Heart right ventricle (tissue), 16 donors: ENCODE measurements at regions not wholly inside any gene's neighbourhood (a gene's known extent, or its start where the extent isn't known, plus 50 kb on each side); places are given as distances from the start of the nearest gene placed in this dataset.
"Not testable (repeated sequence)": the region's sequence is repeated elsewhere in the genome, so short reads cannot be mapped to it uniquely, and the experiment has no call there.

ENCODE experiments used
- ATAC-seq, 8 donors: fragments of 200-7000 bp; cut with Tn5 transposase; one replicate each; pipeline ENCODE4 v1.9.1; 2020; ENCODE audit warnings: mild to moderate bottlenecking in 8 of 8, moderate library complexity in 8 of 8, moderate number of reproducible peaks in 1 of 8
- DNase-seq, 2 donors: peaks; one replicate each; pipeline ENCODE4 v3.0.0-alpha.2; 2020
- H3K27ac ChIP-seq, 10 donors: fragments of 200-600 bp; sonication (generic) in 2 of 10; one replicate each; pipeline versions ENCODE4 v1.5.0 to v1.8.0; 2020 to 2022; ENCODE audit warnings: mild to moderate bottlenecking in 3 of 10
- H3K27me3 ChIP-seq, 7 donors: fragments of 200-600 bp; one replicate each; pipeline ENCODE4 v1.8.0; 2021 to 2022; ENCODE audit warnings: mild to moderate bottlenecking in 2 of 7
- H3K36me3 ChIP-seq, 9 donors: fragments of 200-600 bp; sonication (generic) in 1 of 9; one replicate each; pipeline versions ENCODE4 v1.5.0 to v1.8.0; 2020 to 2022; ENCODE audit warnings: mild to moderate bottlenecking in 2 of 9
- H3K4me1 ChIP-seq, 9 donors: fragments of 200-600 bp; sonication (generic) in 1 of 9; one replicate each; pipeline versions ENCODE4 v1.5.0 to v1.8.0; 2020 to 2022; ENCODE audit warnings: mild to moderate bottlenecking in 4 of 9
- H3K4me3 ChIP-seq, 10 donors: fragments of 200-600 bp; sonication (generic) in 2 of 10; one replicate each; pipeline versions ENCODE4 v1.5.0 to v1.8.0; 2020 to 2022; ENCODE audit warnings: mild to moderate bottlenecking in 7 of 10, moderate library complexity in 2 of 10
- H3K9me3 ChIP-seq, 11 donors: fragments of 200-600 bp in 10 of 11; sonication (generic) in 2 of 11; one replicate each; pipeline versions ENCODE4 v1.5.0 to v1.8.0; 2013 to 2022; ENCODE audit warnings: mild to moderate bottlenecking in 2 of 11, control low read depth in 1 of 11, moderate library complexity in 1 of 11
- WGBS, 2 donors: extraction: QIAGEN DNeasy Blood & Tissue Kit; methylation state at CpG; one replicate each; pipeline ENCODE4 v1.1.7; 2013; ENCODE audit warnings: inconsistent platforms in 1 of 2; 5-methylcytosine and 5-hydroxymethylcytosine counted together
- intact Hi-C, 10 donors: fragments of 100-400 bp; cut with DNase I; formaldehyde crosslinking; loops; one replicate each; pipeline versions ENCODE4 v1.11.1 to v1.14.2; 2022
- TF ChIP-seq, protein P1 (sequence below), 9 donors: fragments of 200-600 bp; sonication (generic) in 2 of 9; IDR thresholded peaks; one replicate each; pipeline versions ENCODE4 v1.5.0 to v1.8.0; 2021 to 2022; ENCODE audit warnings: antibody characterized with exemption in 9 of 9, mild to moderate bottlenecking in 5 of 9, moderate library complexity in 1 of 9
- donor health status: Arrhythmogenic right ventricular cardiomyopathy.
- donor health status: ischemic (EF 13 %, LVEDD 7.1; RV severe dilation, severe dysfunction).
- donor health status: healthy with polysubstance abuse.
- donor health status: DM: no; HTN: yes; CAD: no.
- donor health status: DM: no; HTN: no; CAD: no.
- donor health status: ischemic (EF 25% LVEDD 6.9; RV normal size, moderate dysfunction).
- donor health status: ischemic (EF 25% LVEDD 5.7; RV mildly dilated, moderate dysfunction).
- donor health status: healthy.
- donor health status: DM: yes; HTN: yes; CAD: no.
- donor health status: Ischemic cardiomyopathy.
- donor health status: ischemic (EF 35%, LVEDD 5.7; RV mildly dilated, moderate dysfunction).
- donor health status: nonischemic (EF 11% LVEDD 7.7; RV severe dilation, severe dysfunction).
- donor health status: DM: yes; HTN: yes; CAD: no.
- donor health status: PGD.
- donor health status: ischemic (EF 29% LVEDD 5.4; RV normal size, mild dysfunction).
- donor health status: nonischemic (EF 23%, LVEDD 6.1; RV moderate dilation, normal function).

DNA sequence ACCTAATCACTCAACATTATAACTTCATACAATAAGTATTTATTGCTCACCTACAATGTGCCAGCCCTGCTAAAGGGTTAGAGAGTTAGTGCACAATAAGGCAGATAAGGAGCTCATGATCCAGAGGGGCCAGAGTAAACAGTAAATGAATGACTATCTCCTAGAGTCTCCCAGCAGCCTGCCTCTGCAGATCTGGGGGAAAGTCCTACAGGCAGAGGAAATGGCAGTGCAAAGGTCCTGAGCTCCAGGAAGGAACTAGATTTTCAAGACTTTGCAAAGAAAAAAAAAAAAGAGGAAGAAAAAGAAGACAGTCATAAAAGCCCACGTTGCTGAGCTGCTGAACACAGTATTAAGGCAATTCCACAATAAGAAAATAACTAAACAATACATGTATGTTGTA, 160.1 kb downstream of the SIM1 start:
- DNase-seq = no peak
- intact Hi-C loops = no loop called here
- 33 to 41% methylated on average over 1 of the region's 1 CpG for WGBS, 2 donors

DNA sequence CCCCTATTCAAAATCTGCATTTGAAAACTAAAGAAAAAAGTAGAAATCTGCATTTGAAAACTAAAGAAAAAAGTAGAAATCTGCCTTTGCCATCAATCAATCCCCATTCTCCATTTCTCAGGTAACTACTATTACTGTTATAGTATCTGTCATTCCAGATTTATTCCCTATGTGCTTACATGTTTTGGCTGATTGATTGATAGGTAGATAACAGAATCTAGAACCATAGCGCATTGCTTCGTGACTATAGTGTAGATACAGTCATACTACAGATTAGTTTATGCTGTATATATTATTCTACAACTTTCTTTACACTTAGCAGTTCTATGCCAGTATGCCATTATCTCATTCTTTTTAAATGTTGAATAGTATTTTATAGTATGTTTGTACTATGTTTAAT, 163.0 kb downstream of the SIM1 start:
- intact Hi-C loops = no loop called here
- Histone ChIP-seq H3K27ac (no peak overlapping the region), H3K36me3 (no peaks in the 10 kb centered on the region), H3K9me3 (no peaks in the 10 kb centered on the region), H3K27me3 (no peaks in the 10 kb centered on the region), H3K4me1 (no peaks in the 10 kb centered on the region), H3K4me3 (no peak overlapping the region)
- ATAC-seq (no peak), DNase-seq (no peak)
- WGBS, 2 donors = 70% methylated on average over 2 of the region's 2 CpGs
- TF ChIP-seq, protein P1, sequence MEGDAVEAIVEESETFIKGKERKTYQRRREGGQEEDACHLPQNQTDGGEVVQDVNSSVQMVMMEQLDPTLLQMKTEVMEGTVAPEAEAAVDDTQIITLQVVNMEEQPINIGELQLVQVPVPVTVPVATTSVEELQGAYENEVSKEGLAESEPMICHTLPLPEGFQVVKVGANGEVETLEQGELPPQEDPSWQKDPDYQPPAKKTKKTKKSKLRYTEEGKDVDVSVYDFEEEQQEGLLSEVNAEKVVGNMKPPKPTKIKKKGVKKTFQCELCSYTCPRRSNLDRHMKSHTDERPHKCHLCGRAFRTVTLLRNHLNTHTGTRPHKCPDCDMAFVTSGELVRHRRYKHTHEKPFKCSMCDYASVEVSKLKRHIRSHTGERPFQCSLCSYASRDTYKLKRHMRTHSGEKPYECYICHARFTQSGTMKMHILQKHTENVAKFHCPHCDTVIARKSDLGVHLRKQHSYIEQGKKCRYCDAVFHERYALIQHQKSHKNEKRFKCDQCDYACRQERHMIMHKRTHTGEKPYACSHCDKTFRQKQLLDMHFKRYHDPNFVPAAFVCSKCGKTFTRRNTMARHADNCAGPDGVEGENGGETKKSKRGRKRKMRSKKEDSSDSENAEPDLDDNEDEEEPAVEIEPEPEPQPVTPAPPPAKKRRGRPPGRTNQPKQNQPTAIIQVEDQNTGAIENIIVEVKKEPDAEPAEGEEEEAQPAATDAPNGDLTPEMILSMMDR (IDR thresholded peaks at IDR 0.05) = no peak

More for the DNA sequence above, 160.1 kb downstream of the SIM1 start:
- TF ChIP-seq, protein P1 (IDR thresholded peaks at IDR 0.05) = no peak
- Histone ChIP-seq H3K4me1 (no peaks in the 10 kb centered on the region), H3K27ac (no peak overlapping the region), H3K4me3 (no peak overlapping the region), H3K36me3 (no peaks in the 10 kb centered on the region), H3K9me3 (no peaks in the 10 kb centered on the region), H3K27me3 (no peaks in the 10 kb centered on the region)
- no peak for ATAC-seq

DNA sequence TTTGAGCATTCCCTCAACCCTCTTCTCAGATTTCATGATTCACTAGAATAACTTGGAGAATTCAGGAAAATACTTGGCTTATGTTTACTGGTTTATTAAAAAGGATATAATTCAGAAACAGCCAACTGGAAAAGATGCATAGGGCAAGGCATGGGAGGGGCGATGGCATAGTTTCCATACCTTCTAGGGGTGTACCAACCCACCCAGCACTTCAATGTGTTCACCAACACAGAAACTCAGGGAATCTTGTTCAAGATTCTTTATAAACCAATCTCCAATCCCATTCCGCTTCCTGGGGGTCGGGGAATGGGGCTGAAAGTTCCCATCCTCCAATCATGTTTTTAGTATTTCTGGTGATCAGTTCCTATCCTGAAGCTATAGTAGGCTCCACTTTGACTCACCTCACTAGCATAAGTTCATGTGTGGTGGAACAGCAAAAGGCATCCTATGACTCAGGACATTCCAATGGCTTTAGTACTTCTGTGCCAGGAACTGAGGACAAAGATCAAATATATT, 164.4 kb downstream of the SIM1 start:
- ATAC-seq (no peak), DNase-seq (no peak)
- intact Hi-C loops = no loop called here
- Histone ChIP-seq H3K36me3 (no peaks in the 10 kb centered on the region), H3K27me3 (no peaks in the 10 kb centered on the region), H3K4me1 (no peaks in the 10 kb centered on the region), H3K27ac (no peak overlapping the region), H3K4me3 (no peak overlapping the region), H3K9me3 (no peaks in the 10 kb centered on the region)
- 48 to 51% methylated on average over 3 of the region's 3 CpGs for WGBS, 2 donors
- TF ChIP-seq, protein P1 (IDR thresholded peaks at IDR 0.05) = no peak

DNA sequence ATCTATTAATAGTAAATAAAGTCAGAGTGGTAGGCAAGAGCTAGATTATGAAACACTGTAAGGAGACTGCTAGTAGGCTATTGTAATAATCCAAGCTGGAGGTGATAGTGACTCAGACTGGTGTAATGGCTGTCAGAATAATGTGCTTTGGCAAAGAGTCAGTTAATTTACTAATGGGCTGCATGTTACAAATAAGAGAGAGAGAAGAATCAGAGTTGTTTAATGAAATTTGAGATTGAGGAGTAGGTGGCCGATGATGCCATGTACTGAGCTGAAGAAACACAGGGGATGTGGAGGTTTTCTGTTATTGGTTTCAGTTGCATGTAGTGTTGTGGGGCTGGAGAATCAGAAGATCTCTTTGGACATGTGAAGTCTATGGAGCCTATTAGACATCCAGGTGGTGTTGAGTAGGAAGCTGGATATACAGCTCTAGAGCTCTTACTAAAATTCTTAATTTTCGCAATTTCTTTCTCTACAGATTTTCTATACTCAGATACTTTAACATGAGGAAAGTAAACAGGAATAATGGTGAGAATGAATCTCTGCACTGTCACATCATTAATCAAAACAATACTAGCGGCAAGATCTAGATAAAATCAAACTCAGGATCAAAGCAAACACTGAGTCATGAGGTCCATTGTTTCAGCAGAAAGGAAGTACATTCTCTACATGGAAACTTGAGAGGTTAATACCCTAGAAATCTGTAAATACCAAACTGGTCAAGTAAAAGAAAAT, 167.7 kb downstream of the SIM1 start:
- H3K4me1 ChIP-seq = no peaks in the 10 kb centered on the region
- H3K27me3 ChIP-seq = no peaks in the 10 kb centered on the region
- ATAC-seq (no peak), DNase-seq (no peak)
- H3K9me3 ChIP-seq = no peaks in the 10 kb centered on the region
- TF ChIP-seq, protein P1 (IDR thresholded peaks at IDR 0.05) = no peak
- H3K36me3 ChIP-seq = no peaks in the 10 kb centered on the region
- no peak overlapping the region for H3K27ac ChIP-seq
- WGBS, 2 donors = 80 to 83% methylated on average over 3 of the region's 3 CpGs
- intact Hi-C loops = no loop called here
- no peak overlapping the region for H3K4me3 ChIP-seq

DNA sequence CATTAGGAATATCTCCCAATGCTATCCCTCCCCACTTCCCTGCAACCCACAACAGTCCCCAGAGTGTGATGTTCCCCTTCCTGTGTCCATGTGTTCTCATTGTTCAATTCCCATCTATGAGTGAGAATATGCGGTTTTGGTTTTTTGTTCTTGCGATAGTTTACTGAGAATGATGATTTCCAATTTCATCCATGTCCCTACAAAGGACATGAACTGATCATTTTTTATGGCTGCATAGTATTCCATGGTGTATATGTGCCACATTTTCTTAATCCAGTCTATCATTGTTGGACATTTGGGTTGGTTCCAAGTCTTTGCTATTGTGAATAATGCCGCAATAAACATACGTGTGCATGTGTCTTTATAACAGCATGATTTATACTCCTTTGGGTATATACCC, 169.5 kb downstream of the SIM1 start:
- H3K9me3 ChIP-seq, intact Hi-C loops, H3K27ac ChIP-seq, DNase-seq, H3K27me3 ChIP-seq, H3K4me1 ChIP-seq, H3K4me3 ChIP-seq, H3K36me3 ChIP-seq, ATAC-seq: not testable (repeated sequence)
- WGBS, 2 donors = 90 to 98% methylated on average over 3 to 4 of the region's 4 CpGs
